Neural cell (in vitro differentiated cells): ENCODE measurements at regions not wholly inside any gene's neighbourhood (a gene's known extent, or its start where the extent isn't known, plus 50 kb on each side); places are given as distances from the start of the nearest gene placed in this dataset.

Experiments used
- CTCF ChIP-seq: fragments of 450-650 bp; IDR thresholded peaks from 2 replicates; pipeline ENCODE4 v1.5.1; 2014; ENCODE audit warnings: antibody characterized with exemption, mild to moderate bottlenecking, moderate library complexity; ENCODE audit not compliant: poor library complexity, severe bottlenecking
- EZH2 ChIP-seq: fragments of 200-600, 300-800 bp; shearing (Covaris generic), sonication (generic); IDR thresholded peaks from 2 replicates; pipeline ENCODE4 v1.6.1; 2014; ENCODE audit warnings: antibody characterized with exemption, low read length, borderline replicate concordance, mild to moderate bottlenecking; ENCODE audit not compliant: insufficient read depth, poor library complexity, severe bottlenecking
- POLR2AphosphoS5 ChIP-seq: IDR thresholded peaks from 2 replicates; pipeline ENCODE4 v1.6.1; 2012
- TAF1 ChIP-seq: IDR thresholded peaks from 2 replicates; pipeline ENCODE4 v1.6.1; 2012; ENCODE audit warnings: low read depth

GRCh38 chr12:78556651-78557050, 307.9 kb upstream of the SYT1 start:
- TF ChIP-seq CTCF: no peak
- TF ChIP-seq POLR2AphosphoS5: no peak
- TF ChIP-seq TAF1: no peak
- TF ChIP-seq EZH2: no peak
